GM19452 (cell line): ENCODE measurements at regions not wholly inside any gene's neighbourhood (a gene's known extent, or its start where the extent isn't known, plus 50 kb on each side); places are given as distances from the start of the nearest gene placed in this dataset.

Experiments
- ATAC-seq: cut with Tn5 transposase; IDR thresholded peaks from one replicate; pipeline ENCODE4 v1.9.1; 2021; ENCODE audit not compliant: unreplicated experiment

DNA sequence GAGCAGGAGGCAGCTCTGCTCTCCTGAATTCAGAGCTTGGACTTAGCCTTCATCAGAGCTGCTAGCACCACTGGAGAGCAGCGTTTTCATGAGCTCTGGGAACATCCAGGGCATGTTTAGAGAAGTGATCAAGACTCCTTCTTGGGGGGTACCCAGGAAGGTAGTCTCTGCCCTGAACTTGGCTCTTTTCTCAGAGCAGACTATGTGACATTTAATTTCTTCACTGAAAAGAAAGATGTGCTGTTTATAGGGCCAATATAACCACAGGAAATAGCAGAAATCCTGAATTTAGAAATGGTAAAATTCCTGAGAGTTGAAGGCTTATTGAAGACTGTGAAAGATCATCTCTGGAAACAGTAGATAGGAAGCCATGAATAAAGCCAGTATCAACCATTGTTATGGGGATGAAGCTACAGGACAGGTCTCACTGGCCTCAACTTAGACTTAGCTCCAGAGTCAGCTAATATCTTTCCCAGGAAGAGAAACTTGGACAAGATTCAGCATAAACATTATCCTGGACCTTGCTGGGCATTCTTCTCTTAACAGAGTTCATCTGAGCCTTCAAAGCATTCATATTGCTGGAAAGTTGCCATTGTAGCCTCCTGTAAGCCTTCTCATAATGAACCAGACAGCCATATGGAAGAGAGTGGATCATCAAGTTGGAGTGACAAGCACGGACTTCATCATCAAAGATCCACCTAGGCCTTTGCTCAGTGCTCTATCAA lies 386.6 kb upstream of the THBS1 start:
- no peak for ATAC-seq

DNA sequence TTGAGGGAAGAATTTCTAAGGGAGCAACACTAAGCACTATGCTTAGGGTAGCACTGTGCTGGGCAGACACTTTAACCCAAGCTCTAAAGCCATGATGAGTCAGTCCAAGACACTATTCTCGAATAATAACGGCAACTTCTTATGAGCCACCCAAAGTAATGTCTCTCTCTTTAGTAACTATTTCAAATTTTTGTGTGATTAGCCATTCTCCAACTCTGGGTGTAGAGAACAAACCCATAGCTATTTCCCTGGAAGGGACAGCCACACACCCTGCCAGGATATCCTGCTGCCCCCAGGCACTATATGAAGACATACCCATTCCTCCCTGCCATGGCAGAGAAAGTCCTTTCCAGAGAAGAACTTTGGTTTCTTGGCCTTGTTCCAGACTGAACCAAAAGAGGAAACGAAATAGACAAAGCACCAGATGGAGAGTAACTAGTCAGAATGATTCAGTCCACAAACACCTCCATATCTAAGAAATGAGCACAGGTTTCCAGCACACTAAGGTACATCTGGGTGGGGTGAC lies 384.9 kb upstream of the THBS1 start:
- no peak for ATAC-seq

DNA sequence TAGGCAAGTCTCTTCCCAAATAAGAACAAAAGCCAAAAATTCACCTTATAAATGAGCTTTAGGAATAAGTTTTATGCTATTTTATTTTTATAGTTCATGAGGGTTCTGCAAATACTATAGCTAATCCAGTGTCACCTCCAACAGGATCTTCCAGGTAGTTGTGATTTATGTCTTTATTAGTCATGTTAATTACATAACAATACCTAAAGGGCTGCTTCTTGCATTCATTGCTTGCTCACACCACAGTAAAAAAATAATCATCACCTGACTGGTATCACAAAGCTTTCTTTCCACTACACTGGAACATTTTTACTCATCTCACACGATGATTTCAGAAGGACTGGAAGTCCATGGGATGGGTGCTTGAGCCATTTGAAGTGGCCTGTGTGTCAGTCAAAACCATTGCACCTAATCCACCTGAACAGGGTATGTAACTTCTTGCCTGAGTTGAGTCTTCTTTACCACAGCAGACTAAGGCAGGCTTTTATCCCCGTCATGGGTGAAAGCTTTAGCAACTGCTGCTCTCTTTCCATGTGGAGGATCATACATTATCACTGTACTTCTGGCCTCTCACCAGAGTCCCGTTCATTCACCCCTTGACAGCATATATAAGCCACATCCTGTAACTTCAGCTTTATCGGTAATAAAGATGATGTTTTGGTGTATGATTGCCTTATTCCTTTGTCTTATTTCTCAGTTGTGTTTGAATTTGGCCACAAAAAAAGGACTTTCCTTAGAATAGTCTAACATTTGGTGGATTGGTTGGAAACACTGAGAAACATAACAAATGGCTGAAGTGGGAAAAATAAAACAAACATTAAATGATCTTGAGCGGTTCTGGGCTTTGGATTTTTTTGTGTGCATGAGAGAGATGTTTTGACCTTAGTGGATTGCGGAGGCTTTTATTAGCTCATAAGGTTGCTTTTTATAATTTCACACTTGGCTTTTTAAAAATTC lies 382.6 kb upstream of the THBS1 start:
- ATAC-seq: no peak

DNA sequence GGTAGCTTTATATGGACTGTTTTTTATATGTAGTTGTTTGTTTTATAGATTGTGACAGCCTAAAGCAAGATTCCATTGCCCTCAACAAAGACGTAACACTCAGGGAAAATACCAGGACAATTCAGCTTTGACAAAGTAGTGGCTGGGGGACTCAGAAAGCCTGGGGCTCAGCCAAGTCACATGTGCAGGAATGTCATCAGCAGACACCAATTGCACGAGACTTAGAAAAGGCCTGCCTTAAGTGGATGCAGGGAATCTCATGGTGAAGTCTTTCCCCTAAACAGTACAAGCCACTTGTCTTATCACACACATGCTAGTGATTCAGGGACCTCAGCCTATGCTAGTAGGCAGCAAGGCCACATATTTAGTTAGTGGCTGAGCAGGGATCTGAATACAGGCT lies 381.8 kb upstream of the THBS1 start:
- ATAC-seq: no peak

DNA sequence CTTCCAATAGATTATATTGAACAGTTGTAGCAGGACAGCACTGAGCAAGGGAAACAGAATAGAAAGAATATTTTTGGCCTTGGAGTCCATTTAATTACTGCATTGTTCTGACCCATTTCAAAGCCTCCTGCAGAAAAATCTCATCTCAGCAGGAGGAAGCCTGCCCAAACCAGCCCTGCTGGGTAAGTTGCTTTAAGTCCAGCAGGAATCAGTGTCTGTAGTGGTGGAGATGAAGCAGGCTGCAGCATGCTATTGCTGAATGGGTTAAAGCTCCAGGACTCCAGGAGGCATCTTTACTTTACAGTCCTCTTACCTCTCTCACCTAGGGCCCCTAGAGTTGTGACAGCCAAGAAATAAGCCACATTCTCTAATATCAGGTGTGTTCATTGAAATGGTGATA lies 380.3 kb upstream of the THBS1 start:
- ATAC-seq: no peak

DNA sequence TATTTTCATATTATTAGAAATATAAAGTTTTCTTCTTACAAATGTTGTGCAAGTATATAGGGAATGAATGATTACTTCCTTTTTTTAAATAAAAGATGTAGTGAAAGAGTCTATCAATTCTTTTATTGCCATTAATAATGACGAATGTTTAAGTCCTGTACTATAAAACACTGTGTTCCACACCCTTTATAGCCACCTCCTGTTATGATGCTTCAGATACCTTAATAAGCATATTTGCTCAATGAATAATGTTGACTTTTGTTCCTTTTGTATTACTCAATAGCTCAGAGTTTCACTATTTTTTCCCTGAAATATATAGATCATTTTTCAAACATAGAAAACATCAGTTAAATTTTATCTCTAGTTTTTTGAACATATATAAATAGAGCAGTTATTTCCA lies 378.2 kb upstream of the THBS1 start:
- no peak for ATAC-seq

DNA sequence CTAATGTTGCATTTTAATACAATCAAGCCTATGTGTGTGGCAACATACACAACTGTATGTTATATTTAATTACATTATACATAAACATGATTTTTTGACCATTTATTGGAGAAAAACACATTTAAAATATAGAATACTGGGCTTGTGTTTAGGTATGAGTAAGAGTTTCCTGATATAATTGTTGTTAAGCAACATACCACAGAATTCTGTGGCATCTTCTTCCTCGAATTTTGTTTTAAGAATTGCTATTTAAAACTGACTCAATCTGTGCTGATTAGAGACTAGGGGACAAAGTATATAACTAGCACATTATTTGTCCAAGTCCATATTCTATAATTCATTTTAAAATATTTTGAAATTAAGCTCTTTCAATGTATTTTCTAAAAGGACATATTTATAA lies 376.8 kb upstream of the THBS1 start:
- ATAC-seq: no peak

DNA sequence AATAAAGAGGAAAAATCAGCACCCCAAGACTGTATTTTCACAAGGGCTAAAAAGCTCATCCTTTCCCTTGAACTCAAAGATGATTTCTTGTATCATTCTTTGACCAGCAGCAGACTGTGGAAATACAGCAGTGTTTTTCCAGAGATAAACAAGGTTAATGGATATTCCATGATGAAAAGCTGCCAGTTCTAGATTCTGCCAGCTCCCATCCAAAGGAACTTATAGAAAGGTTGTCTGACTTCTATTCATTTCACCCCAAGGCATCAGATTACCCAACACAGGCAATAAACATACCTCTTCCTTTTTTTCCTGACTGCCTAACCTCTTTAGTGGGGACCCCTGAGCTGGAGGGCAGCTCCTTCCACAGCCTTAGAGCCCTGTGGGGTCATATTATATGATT lies 375.8 kb upstream of the THBS1 start:
- ATAC-seq: no peak

DNA sequence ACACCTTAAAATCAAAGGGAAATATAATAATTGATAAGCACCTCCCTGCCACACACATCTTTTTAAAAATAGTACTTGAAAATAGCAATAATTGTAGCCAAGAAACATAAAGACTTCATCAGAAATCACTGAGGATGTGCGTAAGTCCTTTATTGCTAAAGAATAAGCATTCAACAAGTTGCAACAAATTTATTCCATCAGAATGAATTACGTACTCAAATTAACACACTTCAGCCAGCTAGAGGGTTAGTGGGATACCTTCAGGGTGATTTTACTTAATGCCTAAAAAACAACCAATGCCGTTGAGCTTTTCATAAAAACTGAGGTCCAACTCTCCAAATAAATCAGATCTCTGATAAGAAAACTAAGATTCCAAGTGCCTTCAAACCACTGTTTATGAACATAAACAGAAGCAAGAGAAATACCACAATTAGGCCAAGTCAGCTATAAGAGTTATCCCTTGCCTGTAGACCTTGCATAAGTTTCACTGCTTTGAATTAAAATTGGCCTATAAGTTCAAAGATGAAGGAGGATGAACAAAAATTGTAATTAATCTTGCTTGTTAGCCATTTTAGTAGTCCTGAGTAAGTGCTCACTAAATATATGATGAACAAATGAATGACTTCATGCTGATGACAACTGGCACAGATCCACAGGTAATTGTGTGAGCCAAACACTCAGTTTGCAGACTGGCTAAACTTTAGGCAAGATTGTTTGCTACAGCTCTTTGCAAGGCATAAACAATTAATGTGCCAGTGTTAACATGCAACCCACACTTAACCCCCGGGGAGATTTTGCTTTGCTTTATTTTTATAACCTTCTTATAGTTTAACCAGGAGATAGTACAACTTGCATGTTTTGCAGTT lies 375.1 kb upstream of the THBS1 start:
- ATAC-seq: no peak

DNA sequence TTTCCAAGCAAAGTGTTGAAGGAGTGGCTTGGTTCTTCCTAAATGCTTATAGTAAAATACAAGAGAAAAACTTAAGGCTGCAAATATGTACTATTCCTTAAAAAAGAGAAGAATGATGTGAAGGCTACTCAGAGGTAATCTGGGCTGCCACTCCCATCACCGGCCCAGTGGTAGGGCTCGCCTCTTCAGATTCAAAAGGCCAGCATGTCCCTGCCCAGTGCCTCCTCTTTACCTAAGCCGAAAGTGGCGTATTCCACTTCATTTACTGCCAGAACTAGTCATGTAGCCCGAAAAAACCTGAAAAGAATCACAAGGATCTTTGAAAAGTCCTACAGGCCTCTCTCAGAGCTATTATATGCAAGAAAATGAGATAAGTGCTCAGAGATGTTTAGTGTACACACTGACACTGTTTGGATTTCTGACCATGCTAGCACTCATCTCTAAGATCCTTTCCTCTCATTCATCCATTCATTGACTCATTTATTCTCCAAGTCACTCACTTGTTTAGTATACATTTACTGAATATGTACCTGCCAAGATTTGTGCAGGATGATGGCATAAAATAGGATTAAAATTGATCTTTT lies 373.3 kb upstream of the THBS1 start:
- ATAC-seq: no peak

DNA sequence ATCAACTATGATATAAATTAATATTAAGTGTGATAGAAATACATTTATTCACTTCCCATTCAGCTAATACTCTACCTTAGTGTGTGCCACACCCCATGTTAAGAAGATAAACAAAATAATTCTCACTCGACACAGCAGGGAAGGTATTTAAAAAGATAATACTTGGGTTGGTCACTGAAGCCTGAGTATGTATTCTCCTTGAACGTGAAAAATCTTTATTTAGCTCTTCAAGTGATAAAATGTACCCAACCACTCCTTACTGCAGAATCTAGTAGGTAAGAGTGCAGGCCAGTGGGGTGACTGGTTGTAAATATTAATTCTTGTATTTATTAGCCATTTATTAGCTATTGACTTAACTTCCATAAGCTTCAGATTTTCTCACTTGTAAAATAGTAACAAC lies 372.7 kb upstream of the THBS1 start:
- no peak for ATAC-seq

DNA sequence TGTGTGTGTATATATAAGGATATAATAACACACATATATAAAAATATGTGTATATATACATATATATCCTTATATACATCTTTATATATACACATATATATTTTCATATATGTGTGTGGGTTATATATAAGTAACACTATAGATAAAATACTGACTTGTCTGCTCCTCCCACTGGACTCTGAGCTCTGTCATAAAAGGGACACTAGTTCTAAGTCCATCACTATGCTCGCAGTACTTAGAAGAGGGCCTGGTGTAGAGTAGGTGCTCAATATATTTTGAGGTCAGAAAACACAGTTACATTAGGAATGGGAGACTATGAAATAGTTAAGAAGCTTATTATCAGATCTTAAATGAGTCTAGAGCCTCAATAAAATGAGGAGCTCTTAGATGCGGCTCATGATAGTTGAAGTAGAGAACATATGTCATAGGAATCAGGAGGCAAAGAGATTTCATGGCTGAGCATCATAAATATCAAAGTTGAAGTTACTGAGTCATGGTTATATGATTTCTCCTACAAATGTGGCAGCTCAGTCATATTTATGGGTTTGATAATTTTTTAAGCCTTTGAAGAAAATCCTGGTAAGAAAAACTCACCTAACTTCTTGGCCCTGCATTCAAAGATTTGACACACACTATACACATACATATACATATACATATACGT lies 371.2 kb upstream of the THBS1 start:
- no peak for ATAC-seq

DNA sequence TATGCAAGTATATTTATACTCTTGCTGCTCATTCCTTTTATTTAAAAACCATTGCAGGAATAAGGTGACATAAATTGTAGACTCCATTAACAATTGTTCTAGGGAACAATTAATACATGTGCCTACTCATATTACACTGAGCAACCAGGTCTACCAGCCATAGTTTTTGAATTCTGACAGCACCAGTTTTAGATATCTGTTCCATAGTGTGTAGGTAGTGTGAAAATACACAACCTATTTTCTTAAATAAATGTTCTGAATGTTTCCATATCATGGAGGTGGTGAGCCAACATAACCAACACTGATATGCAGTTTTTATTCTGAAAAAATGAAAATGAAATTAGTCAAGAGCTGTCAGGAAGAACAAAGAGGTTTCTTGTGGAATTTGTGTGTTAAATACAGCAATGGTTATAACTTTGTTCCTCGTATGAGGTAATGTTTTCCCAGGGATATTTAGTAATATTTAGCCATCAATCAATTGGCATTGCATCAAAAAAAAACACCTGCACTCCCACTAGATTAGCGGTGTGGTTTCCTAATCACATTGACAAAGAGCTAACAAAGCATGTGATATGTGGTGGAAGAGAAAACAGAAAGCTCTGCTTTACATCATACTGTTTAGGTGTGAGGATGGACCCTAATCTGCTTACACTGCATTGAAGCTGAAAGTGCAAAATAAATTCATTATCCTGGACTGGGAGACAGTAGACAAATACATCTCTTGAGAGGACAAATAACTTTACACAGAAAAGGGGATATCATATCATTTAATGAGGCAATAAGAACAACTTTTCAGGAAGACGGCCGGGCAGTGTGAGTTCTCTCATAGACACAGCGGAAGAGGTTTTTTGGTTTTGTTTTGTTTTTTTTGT lies 369.5 kb upstream of the THBS1 start:
- no peak for ATAC-seq

DNA sequence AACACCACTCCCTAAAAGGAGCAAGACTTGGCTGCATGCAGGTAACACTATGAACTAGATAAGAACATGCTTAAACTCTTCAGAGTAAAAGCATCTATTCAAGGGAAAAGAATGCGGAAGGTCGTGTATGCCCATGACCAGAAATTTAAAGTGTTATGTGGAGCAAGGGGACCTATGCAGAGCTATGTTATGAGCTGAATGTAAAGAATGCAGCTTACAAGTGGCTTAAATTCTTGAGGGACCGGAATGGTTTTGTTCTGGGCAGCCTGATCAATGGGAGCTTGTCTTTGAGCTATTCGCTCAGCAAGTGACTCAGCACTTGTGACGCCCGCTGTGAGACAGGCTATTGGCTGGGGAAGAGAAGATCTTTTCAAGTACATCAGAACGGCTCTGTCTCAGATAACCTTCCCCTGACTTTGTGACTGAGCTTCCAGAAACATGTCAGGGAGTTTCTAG lies 367.5 kb upstream of the THBS1 start:
- no peak for ATAC-seq

DNA sequence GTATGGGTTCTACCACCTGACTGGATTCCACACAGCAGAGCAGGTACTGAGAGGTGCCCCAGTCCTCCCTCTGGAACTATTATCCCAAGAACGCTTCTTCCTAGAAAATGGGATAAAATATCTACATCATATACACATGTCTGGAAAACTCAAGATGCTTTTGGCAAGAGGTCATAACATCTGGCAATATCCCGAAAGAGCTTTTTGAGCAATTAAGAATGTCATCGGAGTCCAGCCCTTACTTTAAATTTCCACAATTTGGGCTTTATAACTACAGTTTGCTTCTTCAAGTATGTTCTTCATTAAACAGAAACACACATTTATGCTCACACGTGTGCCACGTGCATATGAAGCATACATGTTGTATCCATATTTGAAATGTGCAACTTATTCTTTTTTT lies 365.9 kb upstream of the THBS1 start:
- no peak for ATAC-seq

DNA sequence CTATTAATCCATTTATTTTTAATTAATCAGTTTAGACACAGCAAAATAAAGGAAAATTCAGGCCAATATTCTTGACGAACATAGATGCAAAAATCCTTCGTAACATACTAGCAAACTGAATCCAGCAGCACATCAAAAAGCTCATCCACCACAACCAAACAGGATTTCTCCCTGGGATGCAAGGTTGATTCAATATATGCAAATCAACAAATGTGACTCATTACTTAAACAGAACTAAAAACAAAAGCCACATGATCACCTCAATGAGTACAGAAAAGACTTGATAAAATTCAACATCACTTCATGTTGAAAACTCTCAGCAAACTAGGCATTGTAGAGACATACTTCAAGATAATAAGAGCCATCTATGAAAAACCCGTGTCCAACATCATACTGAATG lies 364.1 kb upstream of the THBS1 start:
- no peak for ATAC-seq

DNA sequence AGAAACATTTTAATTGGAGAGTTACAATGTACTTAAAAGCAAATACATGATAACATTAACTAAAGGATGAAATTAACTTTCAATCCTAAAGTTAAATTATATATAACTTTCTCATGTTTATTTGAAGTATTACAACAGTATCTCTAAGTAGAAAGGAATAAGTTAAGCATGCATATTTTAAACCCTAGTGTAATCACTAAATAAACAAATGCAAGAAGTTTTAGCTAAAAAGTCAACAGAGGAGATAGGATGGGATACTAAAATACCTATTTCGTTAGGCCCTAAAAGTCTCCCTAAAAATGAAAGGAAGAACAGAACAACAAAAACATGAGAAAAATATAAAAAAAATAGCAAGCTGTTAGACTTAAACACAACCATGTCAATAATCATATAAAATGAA lies 361.3 kb upstream of the THBS1 start:
- no peak for ATAC-seq

DNA sequence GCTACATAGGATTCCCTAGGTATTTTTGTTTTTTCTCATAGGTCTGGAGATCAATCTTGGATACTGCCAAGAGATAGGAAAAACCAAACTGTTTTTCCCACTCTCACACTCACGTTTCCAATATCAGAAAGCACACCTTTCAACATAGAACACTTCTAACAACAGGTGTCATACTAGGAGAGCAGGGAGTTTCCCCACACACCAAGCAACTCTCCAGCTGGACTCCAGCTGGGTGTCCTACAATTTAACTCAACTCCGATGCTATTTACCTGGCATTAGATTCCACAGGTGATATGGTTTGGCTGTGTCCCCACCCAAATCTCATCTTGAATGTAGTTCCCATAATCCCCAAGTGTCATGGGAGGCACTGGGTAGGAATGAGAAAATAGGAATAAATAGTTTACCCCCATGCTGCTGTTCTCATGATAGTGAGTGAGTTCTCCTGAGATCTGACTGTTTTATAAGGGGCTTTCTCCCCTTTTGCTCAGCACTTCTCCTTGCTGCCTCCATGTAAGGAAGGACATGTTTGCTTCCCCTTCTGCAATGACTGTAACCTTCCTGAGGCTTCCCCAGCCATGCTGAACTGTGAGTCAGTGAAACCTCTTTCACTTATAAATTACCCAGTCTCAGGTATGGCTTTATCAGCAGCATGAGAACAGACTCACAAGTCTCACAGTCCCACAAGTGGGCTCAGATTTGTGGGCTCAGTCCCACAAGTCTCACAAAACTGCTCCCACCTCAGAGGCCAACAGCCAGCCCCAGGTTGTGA lies 354.5 kb upstream of the THBS1 start:
- ATAC-seq: no peak
